Neural crest cell (in vitro differentiated cells): ENCODE measurements at regions not wholly inside any gene's neighbourhood (a gene's known extent, or its start where the extent isn't known, plus 50 kb on each side); places are given as distances from the start of the nearest gene placed in this dataset.
A peak's percentile ranks its signal among the peaks of the same experiment; 100 is the strongest.

Experiments used
- DNase-seq: peaks from one replicate; pipeline ENCODE4 v3.0.0; 2021; ENCODE audit warnings: low read depth, mixed read lengths, low spot score
- H3K27ac Mint-ChIP-seq: one replicate; pipeline ENCODE4 v1.8.0; 2021; ENCODE audit warnings: mild to moderate bottlenecking, mixed read lengths; ENCODE audit not compliant: unreplicated experiment
- H3K27me3 Mint-ChIP-seq: 2 replicates; pipeline ENCODE4 v1.8.0; 2021; ENCODE audit warnings: low read depth, mild to moderate bottlenecking, mixed read lengths
- H3K36me3 Mint-ChIP-seq: 2 replicates; pipeline ENCODE4 v1.8.0; 2021; ENCODE audit warnings: low read depth, mild to moderate bottlenecking, mixed read lengths
- H3K4me1 Mint-ChIP-seq: 2 replicates; pipeline ENCODE4 v1.8.0; 2021; ENCODE audit warnings: mixed read lengths
- H3K4me3 Mint-ChIP-seq: one replicate; pipeline ENCODE4 v1.8.0; 2021; ENCODE audit warnings: mild to moderate bottlenecking, mixed read lengths
- H3K9me3 Mint-ChIP-seq: 2 replicates; pipeline ENCODE4 v1.8.0; 2021; ENCODE audit warnings: mixed read lengths
- CTCF ChIP-seq: fragments of 200-600 bp; sonication (generic); conservative IDR thresholded peaks from 2 replicates; pipeline ENCODE4 v1.5.0; 2021; ENCODE audit warnings: antibody characterized with exemption, mild to moderate bottlenecking

- Mint-ChIP-seq H3K27ac (peak overlapping the region; percentile 89), H3K36me3 (no peaks in the 10 kb centered on the region), H3K4me1 (peaks cover 51% of the 10 kb centered on the region), H3K9me3 (peaks cover 6% of the 10 kb centered on the region), H3K27me3 (peaks cover 8% of the 10 kb centered on the region), H3K4me3 (no peak overlapping the region)
- TF ChIP-seq CTCF: no peak
- no peak for DNase-seq
Observed at GRCh38 chr6:125524356-125524755, 222.6 kb upstream of the HDDC2 start.

- Mint-ChIP-seq H3K4me1 (peaks cover 55% of the 10 kb centered on the region), H3K4me3 (no peak overlapping the region), H3K27me3 (peaks cover 19% of the 10 kb centered on the region), H3K9me3 (peaks cover 4% of the 10 kb centered on the region), H3K27ac (no peak overlapping the region), H3K36me3 (no peaks in the 10 kb centered on the region)
- no peak for DNase-seq
- no peak for TF ChIP-seq CTCF
Observed at GRCh38 chr6:125526007-125526720, 223.3 kb upstream of the HEY2 start.

GRCh38 chr6:125528621-125529041 is 220.8 kb upstream of the HEY2 start:
- H3K9me3 Mint-ChIP-seq: peaks cover 4% of the 10 kb centered on the region
- TF ChIP-seq CTCF: no peak
- peaks cover 35% of the 10 kb centered on the region for H3K27me3 Mint-ChIP-seq
- H3K4me1 Mint-ChIP-seq: peaks cover 57% of the 10 kb centered on the region
- peak overlapping the region; percentile 23 for H3K27ac Mint-ChIP-seq
- H3K36me3 Mint-ChIP-seq: no peaks in the 10 kb centered on the region
- peak; percentile 50 for DNase-seq
- H3K4me3 Mint-ChIP-seq: peak overlapping the region; percentile 79

GRCh38 chr6:125529061-125529460 is 220.4 kb upstream of the HEY2 start:
- Mint-ChIP-seq H3K4me1 (peaks cover 56% of the 10 kb centered on the region), H3K27ac (peak overlapping the region; percentile 81), H3K27me3 (peaks cover 39% of the 10 kb centered on the region), H3K4me3 (peak overlapping the region; percentile 79), H3K36me3 (no peaks in the 10 kb centered on the region), H3K9me3 (peaks cover 4% of the 10 kb centered on the region)
- no peak for TF ChIP-seq CTCF
- DNase-seq: no peak

- Mint-ChIP-seq H3K4me3 (no peak overlapping the region), H3K4me1 (peaks cover 35% of the 10 kb centered on the region), H3K36me3 (no peaks in the 10 kb centered on the region), H3K9me3 (no peaks in the 10 kb centered on the region), H3K27ac (peak overlapping the region; percentile 31), H3K27me3 (peaks cover 55% of the 10 kb centered on the region)
- no peak for TF ChIP-seq CTCF
- no peak for DNase-seq
Observed at GRCh38 chr6:125533710-125534397, 215.6 kb upstream of the HEY2 start.
